Hepatocyte (in vitro differentiated cells): ENCODE measurements at regions not wholly inside any gene's neighbourhood (a gene's known extent, or its start where the extent isn't known, plus 50 kb on each side); places are given as distances from the start of the nearest gene placed in this dataset.

Experiments used
- DNase-seq: peaks from one replicate; pipeline ENCODE4 v3.0.0-alpha.2; 2016; ENCODE audit warnings: low spot score
- H2AFZ ChIP-seq: fragments of 200-600 bp; sonication (generic); 2 replicates; pipeline ENCODE4 v1.6.0; 2016; ENCODE audit warnings: antibody characterized with exemption, mild to moderate bottlenecking
- H3K27ac ChIP-seq: fragments of 200-600 bp; sonication (generic); 2 replicates; pipeline ENCODE4 v1.5.1; 2016; ENCODE audit warnings: mild to moderate bottlenecking
- H3K27me3 ChIP-seq: fragments of 200-600 bp; sonication (generic); 2 replicates; pipeline ENCODE4 v1.6.1; 2016
- H3K36me3 ChIP-seq: fragments of 200-600 bp; sonication (generic); replicated peaks from 2 replicates; pipeline ENCODE4 v1.5.1; 2016; ENCODE audit warnings: low read depth; ENCODE audit not compliant: insufficient read depth
- H3K4me1 ChIP-seq: fragments of 200-600 bp; sonication (generic); 2 replicates; pipeline ENCODE4 v1.5.1; 2016; ENCODE audit warnings: mild to moderate bottlenecking, moderate library complexity; ENCODE audit not compliant: insufficient read depth
- H3K4me2 ChIP-seq: fragments of 200-600 bp; sonication (generic); 2 replicates; pipeline ENCODE4 v1.6.0; 2016
- H3K4me3 ChIP-seq: fragments of 200-600 bp; sonication (generic); 2 replicates; pipeline ENCODE4 v1.5.1; 2016; ENCODE audit warnings: mild to moderate bottlenecking
- H3K79me2 ChIP-seq: fragments of 200-600 bp; sonication (generic); 2 replicates; pipeline ENCODE4 v1.6.0; 2017; ENCODE audit warnings: mild to moderate bottlenecking
- H3K9me2 ChIP-seq: fragments of 200-600 bp; sonication (generic); replicated peaks from 2 replicates; pipeline ENCODE4 v1.6.0; 2017; ENCODE audit warnings: mild to moderate bottlenecking; ENCODE audit not compliant: insufficient read depth
- H3K9me3 ChIP-seq: fragments of 200-600 bp; sonication (generic); 2 replicates; pipeline ENCODE4 v1.5.1; 2016; ENCODE audit warnings: low read depth, mild to moderate bottlenecking
- H4K20me1 ChIP-seq: fragments of 200-600 bp; sonication (generic); 2 replicates; pipeline ENCODE4 v1.6.0; 2016; ENCODE audit warnings: mild to moderate bottlenecking; ENCODE audit not compliant: insufficient read depth, poor library complexity, severe bottlenecking
- EZH2 ChIP-seq: fragments of 200-600 bp; sonication (generic); IDR thresholded peaks from 2 replicates; pipeline ENCODE4 v1.6.1; 2016; ENCODE audit warnings: antibody characterized with exemption, mild to moderate bottlenecking, borderline replicate concordance
- EZH2phosphoT487 ChIP-seq: fragments of 200-600 bp; sonication (generic); IDR thresholded peaks from one replicate; pipeline ENCODE4 v1.6.1; 2018; ENCODE audit warnings: antibody characterized with exemption, mild to moderate bottlenecking, low read depth, moderate library complexity; ENCODE audit not compliant: unreplicated experiment, severe bottlenecking
- WGBS: methylation state at CpG from one replicate; pipeline ENCODE4 v1.1.6; 2016; ENCODE audit warnings: low lambda C conversion rate; ENCODE audit errors: missing lambda C conversion rate; 5-methylcytosine and 5-hydroxymethylcytosine counted together
- TF ChIP-seq, protein P1 (sequence below): fragments of 200-600 bp; sonication (generic); IDR thresholded peaks from 2 replicates; pipeline ENCODE4 v1.5.1; 2016; ENCODE audit warnings: antibody characterized with exemption, mild to moderate bottlenecking; ENCODE audit not compliant: poor library complexity

DNA sequence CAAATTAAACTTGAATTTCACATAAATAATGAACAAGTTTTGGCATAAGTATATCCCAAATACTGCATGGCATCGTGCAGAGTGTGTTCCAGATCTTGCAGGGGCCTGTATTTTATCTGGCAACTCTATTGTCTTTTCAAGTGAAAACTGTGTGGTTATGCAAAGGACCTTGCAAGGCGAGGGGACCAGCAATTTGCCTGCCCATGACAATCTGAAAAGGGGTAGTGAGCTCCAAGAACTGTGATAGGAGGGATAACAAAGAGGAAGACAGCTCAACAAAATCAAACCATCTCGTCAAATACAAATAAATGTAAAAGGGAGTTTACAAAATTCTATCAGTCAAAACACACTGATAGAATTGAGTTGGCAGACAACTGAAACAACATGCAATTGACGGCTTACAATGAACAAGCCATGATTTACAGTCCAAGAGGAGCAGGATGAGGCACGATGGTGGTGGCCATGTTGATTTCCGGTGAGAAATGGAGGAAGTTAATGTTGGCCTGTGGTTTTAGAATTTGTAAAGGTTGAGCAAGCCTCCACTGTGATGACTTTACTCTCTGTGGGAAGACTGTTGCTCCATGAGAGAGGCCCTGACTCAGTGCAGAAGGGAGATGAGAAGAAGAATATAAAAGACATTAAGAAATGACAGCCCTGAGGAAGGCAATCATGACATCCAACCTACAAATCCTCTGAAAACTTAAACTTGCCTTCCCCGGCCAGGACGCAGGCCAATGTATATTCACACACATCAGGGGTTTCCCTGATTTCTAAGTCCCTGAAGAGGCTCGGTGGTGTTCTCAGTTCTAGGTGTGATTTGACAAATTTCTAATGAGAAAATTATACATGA, 132.2 kb downstream of the ADSS2 start:
- Histone ChIP-seq H3K9me2 (no peaks in the 10 kb centered on the region), H3K9me3 (no peaks in the 10 kb centered on the region), H2AFZ (no peak overlapping the region), H3K4me3 (no peak overlapping the region), H3K79me2 (no peaks in the 10 kb centered on the region), H3K4me2 (no peak overlapping the region), H3K4me1 (peaks cover 12% of the 10 kb centered on the region), H3K36me3 (no peaks in the 10 kb centered on the region), H4K20me1 (no peaks in the 10 kb centered on the region), H3K27ac (no peak overlapping the region), H3K27me3 (no peaks in the 10 kb centered on the region)
- WGBS = 86% methylated on average over 9 of the region's 9 CpGs
- DNase-seq = no peak
- TF ChIP-seq, protein P1, sequence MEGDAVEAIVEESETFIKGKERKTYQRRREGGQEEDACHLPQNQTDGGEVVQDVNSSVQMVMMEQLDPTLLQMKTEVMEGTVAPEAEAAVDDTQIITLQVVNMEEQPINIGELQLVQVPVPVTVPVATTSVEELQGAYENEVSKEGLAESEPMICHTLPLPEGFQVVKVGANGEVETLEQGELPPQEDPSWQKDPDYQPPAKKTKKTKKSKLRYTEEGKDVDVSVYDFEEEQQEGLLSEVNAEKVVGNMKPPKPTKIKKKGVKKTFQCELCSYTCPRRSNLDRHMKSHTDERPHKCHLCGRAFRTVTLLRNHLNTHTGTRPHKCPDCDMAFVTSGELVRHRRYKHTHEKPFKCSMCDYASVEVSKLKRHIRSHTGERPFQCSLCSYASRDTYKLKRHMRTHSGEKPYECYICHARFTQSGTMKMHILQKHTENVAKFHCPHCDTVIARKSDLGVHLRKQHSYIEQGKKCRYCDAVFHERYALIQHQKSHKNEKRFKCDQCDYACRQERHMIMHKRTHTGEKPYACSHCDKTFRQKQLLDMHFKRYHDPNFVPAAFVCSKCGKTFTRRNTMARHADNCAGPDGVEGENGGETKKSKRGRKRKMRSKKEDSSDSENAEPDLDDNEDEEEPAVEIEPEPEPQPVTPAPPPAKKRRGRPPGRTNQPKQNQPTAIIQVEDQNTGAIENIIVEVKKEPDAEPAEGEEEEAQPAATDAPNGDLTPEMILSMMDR = no peak
- TF ChIP-seq EZH2 (no peak), EZH2phosphoT487 (no peak)

DNA sequence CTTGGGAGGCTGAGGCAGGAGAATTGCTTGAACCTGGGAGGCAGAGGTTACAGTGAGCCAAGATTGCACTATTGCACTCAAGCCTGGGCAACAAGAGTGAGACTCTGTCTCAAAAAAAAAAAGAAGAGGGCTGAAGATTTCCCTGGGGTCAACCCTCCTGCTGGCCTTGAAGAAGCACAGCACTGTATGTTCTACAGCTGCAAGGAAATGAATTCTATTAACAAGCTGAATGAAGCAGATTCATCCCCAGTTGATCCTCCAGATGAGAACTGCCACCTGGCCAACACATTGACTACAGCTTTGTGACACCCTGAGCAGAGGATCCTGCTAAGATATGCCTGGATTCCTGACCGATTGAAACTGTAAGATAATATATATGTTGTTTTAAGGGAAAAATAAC, 129.5 kb downstream of the ADSS2 start:
- Histone ChIP-seq H3K4me1 (peaks cover 12% of the 10 kb centered on the region), H3K27me3 (no peaks in the 10 kb centered on the region), H3K9me2 (no peaks in the 10 kb centered on the region), H3K36me3 (no peaks in the 10 kb centered on the region), H3K4me2 (peak overlapping the region; percentile 45), H3K79me2 (no peaks in the 10 kb centered on the region), H3K4me3 (no peak overlapping the region), H2AFZ (no peak overlapping the region), H4K20me1 (no peaks in the 10 kb centered on the region), H3K27ac (peak overlapping the region; percentile 84), H3K9me3 (no peaks in the 10 kb centered on the region)
- WGBS = 85% methylated on average over 1 of the region's 1 CpG
- no peak for DNase-seq
- no peak for TF ChIP-seq EZH2
- TF ChIP-seq EZH2phosphoT487 = no peak
- TF ChIP-seq, protein P1 = no peak

DNA sequence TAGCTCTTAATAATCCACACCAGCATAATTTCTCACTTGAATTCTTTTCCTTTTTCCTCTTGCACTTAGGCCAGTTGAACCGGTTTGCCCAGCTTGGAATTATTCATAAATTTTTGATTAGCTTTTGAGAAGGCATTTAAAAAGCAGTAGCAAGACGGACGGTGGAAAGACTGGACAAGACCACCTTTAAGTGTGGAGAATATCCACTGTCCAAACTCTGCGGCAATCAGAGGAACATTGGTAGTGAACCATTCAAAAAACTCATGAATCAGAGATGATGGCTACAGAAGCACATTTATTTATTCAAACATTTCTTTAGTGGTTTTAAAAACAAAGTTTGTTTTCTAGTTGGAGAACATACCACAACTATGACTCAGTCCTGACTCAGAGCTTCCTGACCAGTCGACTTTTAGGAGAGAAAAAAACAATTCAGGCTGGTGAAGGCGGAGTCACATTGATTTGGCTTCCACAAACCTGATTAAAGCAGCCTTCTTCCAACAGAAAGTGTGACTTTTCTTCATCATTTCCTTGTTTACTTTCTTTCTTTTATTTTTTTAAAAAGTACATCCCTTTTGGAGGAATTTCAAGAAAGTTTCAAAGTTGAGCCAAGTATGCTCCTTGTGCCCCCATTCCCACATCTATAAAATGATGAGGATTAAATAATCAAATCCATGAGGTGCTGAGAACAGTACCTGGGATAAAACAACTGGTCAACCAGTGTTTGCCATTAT, 128.8 kb downstream of the ADSS2 start:
- Histone ChIP-seq H3K9me3 (no peaks in the 10 kb centered on the region), H3K27me3 (no peaks in the 10 kb centered on the region), H3K9me2 (no peaks in the 10 kb centered on the region), H4K20me1 (no peaks in the 10 kb centered on the region), H3K36me3 (no peaks in the 10 kb centered on the region), H3K4me3 (no peak overlapping the region), H3K4me1 (peaks cover 12% of the 10 kb centered on the region), H2AFZ (peak overlapping the region; percentile 19), H3K79me2 (no peaks in the 10 kb centered on the region), H3K4me2 (peak overlapping the region; percentile 45), H3K27ac (peak overlapping the region; percentile 84)
- TF ChIP-seq, protein P1 = no peak
- TF ChIP-seq EZH2phosphoT487 (no peak), EZH2 (no peak)
- WGBS = 49% methylated on average over 6 of the region's 6 CpGs
- DNase-seq = peak; percentile 80
